ENCODE measurements at regions not wholly inside any gene's neighbourhood (a gene's known extent, or its start where the extent isn't known, plus 50 kb on each side); places are given as distances from the start of the nearest gene placed in this dataset.

DNA sequence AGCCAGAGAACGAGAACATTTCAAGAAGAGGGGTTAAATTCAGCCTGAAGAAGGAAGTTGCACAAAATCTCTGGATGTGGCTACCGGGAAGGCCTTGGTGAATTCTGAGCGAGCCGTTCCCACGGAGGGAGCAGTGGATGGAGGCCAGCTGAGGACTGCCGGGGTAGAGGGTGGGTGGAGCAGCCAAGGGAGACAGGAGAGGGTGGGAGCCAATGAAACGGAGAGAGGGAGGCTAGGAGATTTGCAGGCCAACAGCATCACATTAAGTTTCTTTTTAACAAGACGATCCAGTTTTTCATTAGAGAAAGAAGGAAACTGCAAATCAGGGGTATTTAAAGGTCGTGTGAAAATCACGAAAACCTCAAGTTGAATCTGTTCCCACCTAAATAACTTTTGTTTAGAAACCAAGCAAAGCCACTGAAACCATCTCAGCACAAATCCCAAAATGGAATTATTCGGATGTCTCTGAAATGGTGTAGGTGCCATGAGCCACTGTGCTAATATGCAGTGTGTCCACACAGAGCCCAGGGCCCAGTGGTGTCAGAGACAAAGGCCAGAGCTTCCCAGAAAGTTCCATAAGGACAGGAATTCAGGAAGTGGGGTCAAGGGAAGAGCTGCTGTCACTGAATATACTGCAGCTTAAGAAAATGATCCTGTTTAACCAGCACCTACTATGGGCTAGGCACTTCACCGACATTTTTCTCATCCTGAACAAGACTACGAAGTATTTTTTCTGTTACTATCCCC, 59.7 kb upstream of the SLC35C1 start:
- Histone ChIP-seq H3K9me1 (ENCODE audit: control insufficient read depth, extremely low read depth, insufficient read depth, low read length) (no peaks in the 10 kb centered on the region), H3K27ac (ENCODE audit: control insufficient read depth, insufficient read depth, low read length) (no peak overlapping the region)
- no peak for DNase-seq (ENCODE audit: low read depth, low spot score)

GRCh38 chr11:45743556-45744468, 61.1 kb upstream of the SLC35C1 start:
- no peak overlapping the region for H2AFZ ChIP-seq (ENCODE audit: control insufficient read depth, low read length)
- H3K9me1 ChIP-seq (ENCODE audit: control insufficient read depth, extremely low read depth, insufficient read depth, low read length) = no peaks in the 10 kb centered on the region
- H4K20me1 ChIP-seq (ENCODE audit: control insufficient read depth, extremely low read depth, insufficient read depth, low read length) = no peaks in the 10 kb centered on the region
- H3K9me3 ChIP-seq (ENCODE audit: control insufficient read depth, low read depth, low read length) = no peaks in the 10 kb centered on the region
- no peak overlapping the region for H3K4me2 ChIP-seq (ENCODE audit: control insufficient read depth, extremely low read depth, insufficient read depth, low read depth, low read length)
- H3K4me1 ChIP-seq (ENCODE audit: control insufficient read depth, extremely low read depth, insufficient read depth, low read length) = no peaks in the 10 kb centered on the region
- no peak overlapping the region for H3K9ac ChIP-seq (ENCODE audit: control insufficient read depth, extremely low read depth, insufficient read depth, low read length)
- H3K27me3 ChIP-seq (ENCODE audit: control insufficient read depth, extremely low read depth, insufficient read depth, low read length) = no peaks in the 10 kb centered on the region
- TF ChIP-seq, protein P1, sequence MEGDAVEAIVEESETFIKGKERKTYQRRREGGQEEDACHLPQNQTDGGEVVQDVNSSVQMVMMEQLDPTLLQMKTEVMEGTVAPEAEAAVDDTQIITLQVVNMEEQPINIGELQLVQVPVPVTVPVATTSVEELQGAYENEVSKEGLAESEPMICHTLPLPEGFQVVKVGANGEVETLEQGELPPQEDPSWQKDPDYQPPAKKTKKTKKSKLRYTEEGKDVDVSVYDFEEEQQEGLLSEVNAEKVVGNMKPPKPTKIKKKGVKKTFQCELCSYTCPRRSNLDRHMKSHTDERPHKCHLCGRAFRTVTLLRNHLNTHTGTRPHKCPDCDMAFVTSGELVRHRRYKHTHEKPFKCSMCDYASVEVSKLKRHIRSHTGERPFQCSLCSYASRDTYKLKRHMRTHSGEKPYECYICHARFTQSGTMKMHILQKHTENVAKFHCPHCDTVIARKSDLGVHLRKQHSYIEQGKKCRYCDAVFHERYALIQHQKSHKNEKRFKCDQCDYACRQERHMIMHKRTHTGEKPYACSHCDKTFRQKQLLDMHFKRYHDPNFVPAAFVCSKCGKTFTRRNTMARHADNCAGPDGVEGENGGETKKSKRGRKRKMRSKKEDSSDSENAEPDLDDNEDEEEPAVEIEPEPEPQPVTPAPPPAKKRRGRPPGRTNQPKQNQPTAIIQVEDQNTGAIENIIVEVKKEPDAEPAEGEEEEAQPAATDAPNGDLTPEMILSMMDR (optimal IDR thresholded peaks at IDR 0.05 in 1 of 3, IDR thresholded peaks at IDR 0.05 in 1 of 3, conservative IDR thresholded peaks at IDR 0.05 in 1 of 3; ENCODE audit: extremely low read depth in 1 of 3, insufficient read depth in 2 of 3, low read length in 3 of 3) = no peak
- TF ChIP-seq EZH2 (IDR thresholded peaks at IDR 0.05; ENCODE audit: low read length) = no peak
- H3K4me3 ChIP-seq (ENCODE audit: control insufficient read depth in 2 of 3, extremely low read depth in 1 of 3, insufficient read depth in 2 of 3, low read depth in 1 of 3, low read length in 3 of 3) = no peak overlapping the region
- FAIRE-seq (no peak), DNase-seq (ENCODE audit: low read depth, low spot score) (no peak)
- dilution Hi-C loops (cut with MboI; ENCODE audit: extremely low pct_ligation_motif_present, low sequenced_read_pairs) = no loop called here
- H3K27ac ChIP-seq (ENCODE audit: control insufficient read depth, insufficient read depth, low read length) = no peak overlapping the region
- no peaks in the 10 kb centered on the region for H3K79me2 ChIP-seq (ENCODE audit: control insufficient read depth, insufficient read depth, low read length)
- H3K36me3 ChIP-seq (ENCODE audit: control insufficient read depth in 2 of 2, extremely low read depth in 1 of 2, insufficient read depth in 2 of 2, low read length in 2 of 2) = no peaks in the 10 kb centered on the region

More for the DNA sequence above, 59.7 kb upstream of the SLC35C1 start:
- TF ChIP-seq, protein P1 (optimal IDR thresholded peaks at IDR 0.05 in 1 of 3, IDR thresholded peaks at IDR 0.05 in 1 of 3, conservative IDR thresholded peaks at IDR 0.05 in 1 of 3; ENCODE audit: extremely low read depth in 1 of 3, insufficient read depth in 2 of 3, low read length in 3 of 3) = no peak
- TF ChIP-seq EZH2 (IDR thresholded peaks at IDR 0.05; ENCODE audit: low read length) = no peak
- H3K9ac ChIP-seq (ENCODE audit: control insufficient read depth, extremely low read depth, insufficient read depth, low read length) = no peak overlapping the region
- H3K79me2 ChIP-seq (ENCODE audit: control insufficient read depth, insufficient read depth, low read length) = no peaks in the 10 kb centered on the region
- H3K27me3 ChIP-seq (ENCODE audit: control insufficient read depth, extremely low read depth, insufficient read depth, low read length) = peaks cover 5% of the 10 kb centered on the region
- dilution Hi-C loops (cut with MboI; ENCODE audit: extremely low pct_ligation_motif_present, low sequenced_read_pairs) = no loop called here
- H3K4me2 ChIP-seq (ENCODE audit: control insufficient read depth, extremely low read depth, insufficient read depth, low read depth, low read length) = no peak overlapping the region
- no peaks in the 10 kb centered on the region for H3K4me1 ChIP-seq (ENCODE audit: control insufficient read depth, extremely low read depth, insufficient read depth, low read length)
- no peak overlapping the region for H3K4me3 ChIP-seq (ENCODE audit: control insufficient read depth in 2 of 3, extremely low read depth in 1 of 3, insufficient read depth in 2 of 3, low read depth in 1 of 3, low read length in 3 of 3)
- FAIRE-seq = no peak
- no peaks in the 10 kb centered on the region for H4K20me1 ChIP-seq (ENCODE audit: control insufficient read depth, extremely low read depth, insufficient read depth, low read length)
- no peaks in the 10 kb centered on the region for H3K9me3 ChIP-seq (ENCODE audit: control insufficient read depth, low read depth, low read length)
- H2AFZ ChIP-seq (ENCODE audit: control insufficient read depth, low read length) = no peak overlapping the region
- H3K36me3 ChIP-seq (ENCODE audit: control insufficient read depth in 2 of 2, extremely low read depth in 1 of 2, insufficient read depth in 2 of 2, low read length in 2 of 2) = no peaks in the 10 kb centered on the region

Data from keratinocyte (primary cell).